OCI-LY3 (cell line): ENCODE measurements at regions not wholly inside any gene's neighbourhood (a gene's known extent, or its start where the extent isn't known, plus 50 kb on each side); places are given as distances from the start of the nearest gene placed in this dataset.

Source experiments
- H2AFZ ChIP-seq: fragments of 200-600, 300-600 bp; shearing (Covaris generic); 2 replicates; pipeline ENCODE4 v1.6.0; 2014; ENCODE audit warnings: antibody characterized with exemption, low read depth, low read length
- H3K27ac ChIP-seq: fragments of 200-600, 300-600 bp; sonication (generic); 2 replicates; pipeline ENCODE4 v1.5.1; 2014; ENCODE audit warnings: mild to moderate bottlenecking, low read length, moderate library complexity, mixed read lengths
- H3K27me3 ChIP-seq: fragments of 200-600, 300-600 bp; sonication (generic); 2 replicates; pipeline ENCODE4 v1.6.1; 2014; ENCODE audit warnings: low read depth, low read length, mixed read lengths
- H3K36me3 ChIP-seq: fragments of 200-600, 300-600 bp; sonication (generic); replicated peaks from 2 replicates; pipeline ENCODE3; 2014; ENCODE audit warnings: low read depth, low read length, mixed read lengths
- H3K4me1 ChIP-seq: fragments of 300-600, 200-600 bp; sonication (generic); 2 replicates; pipeline ENCODE4 v1.6.1; 2014; ENCODE audit warnings: low read length, mixed read lengths
- H3K4me2 ChIP-seq: fragments of 200-600, 300-600 bp; sonication (generic); 2 replicates; pipeline ENCODE4 v1.6.1; 2014; ENCODE audit warnings: low read length, mixed read lengths
- H3K4me3 ChIP-seq: fragments of 300-600, 200-600 bp; sonication (generic); 2 replicates; pipeline ENCODE4 v1.5.1; 2014; ENCODE audit warnings: antibody characterized with exemption, mild to moderate bottlenecking, low read length, moderate library complexity
- H3K79me2 ChIP-seq: fragments of 300-600, 200-600 bp; shearing (Covaris generic); 2 replicates; pipeline ENCODE4 v1.6.1; 2014; ENCODE audit warnings: mild to moderate bottlenecking, low read length, mixed read lengths
- H3K9ac ChIP-seq: fragments of 300-600, 200-600 bp; shearing (Covaris generic); 2 replicates; pipeline ENCODE4 v1.6.0; 2014; ENCODE audit warnings: mild to moderate bottlenecking, low read length, moderate library complexity
- H3K9me3 ChIP-seq: fragments of 200-600, 300-600 bp; shearing (Covaris generic); 2 replicates; pipeline ENCODE4 v1.6.1; 2014; ENCODE audit warnings: low read length, mixed read lengths; ENCODE audit not compliant: insufficient read depth
- H4K20me1 ChIP-seq: fragments of 200-600, 300-600 bp; sonication (generic); 2 replicates; pipeline ENCODE4 v1.6.1; 2016; ENCODE audit warnings: low read length, mixed read lengths; ENCODE audit not compliant: insufficient read depth
- EZH2phosphoT487 ChIP-seq: fragments of 200-600 bp; shearing (Covaris generic); IDR thresholded peaks from 2 replicates; pipeline ENCODE4 v1.6.1; 2018; ENCODE audit warnings: antibody characterized with exemption, mixed run types, low read depth
- TF ChIP-seq, protein P1 (sequence below): fragments of 200-600, 300-600 bp; sonication (generic); IDR thresholded peaks from 2 replicates; pipeline ENCODE4 v1.5.1; 2014; ENCODE audit warnings: antibody characterized with exemption, low read length, low read depth

DNA sequence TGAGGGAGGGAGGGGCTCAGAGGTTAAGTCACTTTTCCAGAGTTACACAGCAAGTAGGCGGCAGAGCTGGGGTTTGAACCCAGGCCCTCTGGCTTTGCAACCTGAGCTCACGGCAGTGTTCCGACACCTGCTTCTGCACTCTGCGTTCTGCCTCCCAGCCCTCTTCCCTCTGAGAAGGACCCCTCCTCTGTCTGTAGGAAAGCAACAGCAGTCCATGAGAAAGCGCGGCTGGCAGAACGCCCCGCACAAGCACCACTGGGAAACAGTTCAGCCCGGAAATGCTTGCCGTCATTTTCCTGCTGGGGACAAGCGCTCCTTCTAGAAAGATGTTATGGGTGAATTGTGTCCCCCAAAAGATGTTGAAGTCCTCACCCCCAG, 241.1 kb downstream of the NPHP4 start:
- Histone ChIP-seq H3K9me3 (no peaks in the 10 kb centered on the region), H3K4me2 (no peak overlapping the region), H4K20me1 (no peaks in the 10 kb centered on the region), H3K79me2 (no peaks in the 10 kb centered on the region), H3K27me3 (no peaks in the 10 kb centered on the region), H3K9ac (no peak overlapping the region), H3K4me1 (no peaks in the 10 kb centered on the region), H3K36me3 (no peaks in the 10 kb centered on the region), H3K4me3 (no peak overlapping the region), H3K27ac (no peak overlapping the region), H2AFZ (no peak overlapping the region)
- TF ChIP-seq EZH2phosphoT487, result no peak
- TF ChIP-seq, protein P1, sequence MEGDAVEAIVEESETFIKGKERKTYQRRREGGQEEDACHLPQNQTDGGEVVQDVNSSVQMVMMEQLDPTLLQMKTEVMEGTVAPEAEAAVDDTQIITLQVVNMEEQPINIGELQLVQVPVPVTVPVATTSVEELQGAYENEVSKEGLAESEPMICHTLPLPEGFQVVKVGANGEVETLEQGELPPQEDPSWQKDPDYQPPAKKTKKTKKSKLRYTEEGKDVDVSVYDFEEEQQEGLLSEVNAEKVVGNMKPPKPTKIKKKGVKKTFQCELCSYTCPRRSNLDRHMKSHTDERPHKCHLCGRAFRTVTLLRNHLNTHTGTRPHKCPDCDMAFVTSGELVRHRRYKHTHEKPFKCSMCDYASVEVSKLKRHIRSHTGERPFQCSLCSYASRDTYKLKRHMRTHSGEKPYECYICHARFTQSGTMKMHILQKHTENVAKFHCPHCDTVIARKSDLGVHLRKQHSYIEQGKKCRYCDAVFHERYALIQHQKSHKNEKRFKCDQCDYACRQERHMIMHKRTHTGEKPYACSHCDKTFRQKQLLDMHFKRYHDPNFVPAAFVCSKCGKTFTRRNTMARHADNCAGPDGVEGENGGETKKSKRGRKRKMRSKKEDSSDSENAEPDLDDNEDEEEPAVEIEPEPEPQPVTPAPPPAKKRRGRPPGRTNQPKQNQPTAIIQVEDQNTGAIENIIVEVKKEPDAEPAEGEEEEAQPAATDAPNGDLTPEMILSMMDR, result no peak

DNA sequence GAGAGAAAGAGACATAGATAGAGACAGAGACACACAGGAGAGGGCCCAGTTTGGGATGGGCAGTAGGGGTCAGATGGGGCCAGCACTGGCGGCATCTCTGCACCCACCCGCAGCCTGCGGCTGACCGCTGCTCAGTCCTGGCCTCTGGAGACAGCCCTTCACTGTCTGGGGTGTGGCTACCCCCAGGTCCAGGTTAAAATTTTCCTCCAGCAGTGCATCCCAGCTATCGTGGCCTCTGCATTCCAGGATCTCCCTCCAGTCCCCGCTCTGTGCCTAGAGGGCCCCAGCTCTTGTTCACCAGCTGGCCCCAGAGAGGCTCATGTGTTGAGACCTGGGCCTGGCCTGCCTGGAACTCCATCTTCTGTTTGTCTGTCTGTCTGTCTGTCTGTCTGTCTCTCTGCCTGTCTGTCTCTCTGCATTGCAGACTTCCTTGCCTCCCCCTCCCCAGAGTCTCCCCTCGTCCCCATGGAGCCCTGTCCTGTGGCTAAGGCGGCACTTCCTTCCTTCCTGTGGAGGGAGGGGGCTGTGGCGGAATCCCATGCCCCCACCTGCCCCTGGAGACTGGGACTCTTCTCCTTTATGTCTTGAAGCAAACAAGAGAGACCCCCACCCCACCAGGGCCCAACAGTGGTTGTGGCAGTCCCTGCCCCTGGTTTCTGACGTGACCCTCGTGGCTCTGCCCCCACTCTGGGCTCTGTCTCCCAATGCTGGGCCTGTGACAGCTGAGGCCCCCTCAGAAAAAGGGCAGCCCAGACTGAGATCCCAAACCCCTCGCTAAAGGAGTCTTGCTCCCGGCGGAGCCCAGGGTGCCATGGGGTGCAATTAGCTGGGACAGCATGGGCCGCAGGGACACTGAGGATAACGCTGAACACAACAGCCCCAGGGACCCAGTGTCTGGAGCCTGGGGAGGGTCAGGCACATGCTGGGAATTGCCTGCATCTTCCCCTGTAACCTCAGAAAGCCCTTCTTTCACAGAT, 241.8 kb downstream of the NPHP4 start:
- no peaks in the 10 kb centered on the region for H3K4me1 ChIP-seq
- H4K20me1 ChIP-seq, result no peaks in the 10 kb centered on the region
- H3K9me3 ChIP-seq, result no peaks in the 10 kb centered on the region
- H3K4me3 ChIP-seq, result no peak overlapping the region
- no peaks in the 10 kb centered on the region for H3K79me2 ChIP-seq
- no peak overlapping the region for H3K27ac ChIP-seq
- no peaks in the 10 kb centered on the region for H3K36me3 ChIP-seq
- no peak overlapping the region for H2AFZ ChIP-seq
- H3K9ac ChIP-seq, result no peak overlapping the region
- no peak overlapping the region for H3K4me2 ChIP-seq
- no peaks in the 10 kb centered on the region for H3K27me3 ChIP-seq
- no peak for TF ChIP-seq EZH2phosphoT487
- TF ChIP-seq, protein P1, result no peak

DNA sequence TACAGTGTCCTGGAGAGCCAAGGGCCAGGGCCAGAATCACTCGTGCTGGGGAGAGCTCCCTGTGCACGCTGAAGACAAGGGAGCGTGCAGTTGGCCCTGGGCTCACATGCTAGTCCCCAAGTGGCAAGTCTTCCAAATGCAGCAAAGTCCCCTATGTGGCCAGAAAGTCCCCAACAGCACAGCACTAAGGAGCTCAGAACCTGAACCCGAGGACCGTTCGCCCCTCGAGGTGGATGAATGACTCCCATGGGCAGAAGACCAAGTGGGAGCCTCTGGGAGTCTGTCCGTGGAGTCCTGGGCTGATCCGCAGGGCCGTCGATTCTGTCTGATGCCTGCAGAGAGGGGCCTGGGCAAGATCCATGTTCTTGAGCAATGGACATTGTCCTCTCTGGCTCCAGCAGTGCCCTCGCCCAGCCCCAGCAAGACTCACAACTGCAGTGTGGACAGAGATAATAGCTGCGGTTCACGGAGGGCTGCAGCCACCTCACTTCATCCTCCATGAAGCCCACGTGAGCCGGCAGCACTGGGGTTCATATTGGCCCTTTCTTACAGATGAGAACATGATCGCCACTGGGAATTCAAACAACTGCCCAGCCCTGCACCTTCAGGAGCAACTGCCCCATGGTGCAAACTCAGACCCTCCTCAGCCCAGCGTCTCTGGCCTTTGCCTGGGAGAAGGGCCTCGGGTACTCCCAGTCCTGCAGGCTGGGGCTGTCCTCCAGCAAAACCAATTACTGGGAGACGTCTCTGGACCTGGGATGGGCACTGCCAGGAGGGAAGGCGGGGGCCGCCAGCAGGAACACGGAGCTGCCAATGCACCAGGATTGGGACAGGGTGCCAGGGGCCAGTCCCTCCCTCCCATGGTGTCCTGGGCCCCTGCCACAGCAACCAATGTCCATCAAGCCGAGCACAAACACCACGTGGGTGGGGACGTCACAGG, 243.7 kb downstream of the NPHP4 start:
- H3K4me1 ChIP-seq, result no peaks in the 10 kb centered on the region

More for the DNA sequence above, 243.7 kb downstream of the NPHP4 start:
- TF ChIP-seq EZH2phosphoT487, result no peak
- TF ChIP-seq, protein P1, result no peak
- Histone ChIP-seq H3K4me3 (no peak overlapping the region), H3K9me3 (no peaks in the 10 kb centered on the region), H3K27ac (no peak overlapping the region), H3K27me3 (no peaks in the 10 kb centered on the region), H4K20me1 (no peaks in the 10 kb centered on the region), H3K36me3 (no peaks in the 10 kb centered on the region), H3K9ac (no peak overlapping the region), H2AFZ (no peak overlapping the region), H3K79me2 (no peaks in the 10 kb centered on the region), H3K4me2 (no peak overlapping the region)
